Upper lobe of right lung (tissue), 1 donor: ENCODE measurements at regions not wholly inside any gene's neighbourhood (a gene's known extent, or its start where the extent isn't known, plus 50 kb on each side); places are given as distances from the start of the nearest gene placed in this dataset.

Source experiments
- ATAC-seq: fragments of 200-7000 bp; cut with Tn5 transposase; one replicate; pipeline ENCODE4 v1.9.1; 2020; ENCODE audit warnings: mild to moderate bottlenecking, moderate library complexity
- DNase-seq: peaks from one replicate; pipeline ENCODE4 v3.0.0-alpha.2; 2020
- H3K27ac ChIP-seq: fragments of 200-600 bp; one replicate; pipeline ENCODE4 v1.8.0; 2022
- H3K27me3 ChIP-seq: fragments of 200-600 bp; one replicate; pipeline ENCODE4 v1.8.0; 2022; ENCODE audit warnings: mild to moderate bottlenecking
- H3K36me3 ChIP-seq: fragments of 200-600 bp; one replicate; pipeline ENCODE4 v1.8.0; 2022
- H3K4me1 ChIP-seq: fragments of 200-600 bp; one replicate; pipeline ENCODE4 v1.8.0; 2022
- H3K4me3 ChIP-seq: fragments of 200-600 bp; one replicate; pipeline ENCODE4 v1.8.0; 2022; ENCODE audit warnings: mild to moderate bottlenecking
- H3K9me3 ChIP-seq: fragments of 200-600 bp; one replicate; pipeline ENCODE4 v1.8.0; 2022
- CTCF ChIP-seq: fragments of 200-600 bp; IDR thresholded peaks from one replicate; pipeline ENCODE4 v1.8.0; 2022; ENCODE audit warnings: antibody characterized with exemption
- intact Hi-C: fragments of 100-400 bp; cut with DNase I; formaldehyde crosslinking; loops from one replicate; pipeline ENCODE4 v1.11.0; 2022
- donor health status: DM: no; HTN: yes; CAD: no; lungs with severe emphysema.

DNA sequence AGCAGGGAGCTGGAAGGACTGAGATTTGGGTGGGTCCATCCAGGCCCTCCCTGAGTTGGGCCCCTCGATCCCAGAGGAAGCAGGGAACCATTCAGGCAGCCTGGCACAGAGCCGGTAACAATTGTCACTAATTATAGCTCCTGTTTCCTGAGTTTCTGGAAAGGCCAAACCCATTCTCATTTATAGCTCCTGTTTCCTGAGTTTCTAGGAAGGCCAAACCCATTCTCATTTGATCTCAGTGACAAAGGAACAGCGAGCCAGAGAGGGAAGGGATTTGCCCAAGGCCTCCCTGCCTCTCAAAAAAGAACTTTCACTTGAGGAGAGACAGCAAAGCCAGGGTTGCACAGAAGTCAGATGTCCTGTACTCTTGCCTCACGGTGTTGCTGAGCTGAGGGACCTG, 521.9 kb downstream of the TYW1 start:
- TF ChIP-seq CTCF, result no peak
- Histone ChIP-seq H3K4me1 (no peaks in the 10 kb centered on the region), H3K4me3 (no peak overlapping the region), H3K36me3 (no peaks in the 10 kb centered on the region), H3K27ac (no peak overlapping the region), H3K9me3 (no peaks in the 10 kb centered on the region), H3K27me3 (no peaks in the 10 kb centered on the region)
- intact Hi-C loops, result no loop called here
- ATAC-seq (peak; percentile 47), DNase-seq (no peak)

- no peak for TF ChIP-seq CTCF
- Histone ChIP-seq H3K27me3 (no peaks in the 10 kb centered on the region), H3K27ac (no peak overlapping the region), H3K9me3 (no peaks in the 10 kb centered on the region), H3K36me3 (no peaks in the 10 kb centered on the region), H3K4me3 (no peak overlapping the region), H3K4me1 (no peaks in the 10 kb centered on the region)
- intact Hi-C loops, result no loop called here
- ATAC-seq (no peak), DNase-seq (no peak)
Observed at GRCh38 chr7:67519171-67519570, 522.5 kb downstream of the TYW1 start.

DNA sequence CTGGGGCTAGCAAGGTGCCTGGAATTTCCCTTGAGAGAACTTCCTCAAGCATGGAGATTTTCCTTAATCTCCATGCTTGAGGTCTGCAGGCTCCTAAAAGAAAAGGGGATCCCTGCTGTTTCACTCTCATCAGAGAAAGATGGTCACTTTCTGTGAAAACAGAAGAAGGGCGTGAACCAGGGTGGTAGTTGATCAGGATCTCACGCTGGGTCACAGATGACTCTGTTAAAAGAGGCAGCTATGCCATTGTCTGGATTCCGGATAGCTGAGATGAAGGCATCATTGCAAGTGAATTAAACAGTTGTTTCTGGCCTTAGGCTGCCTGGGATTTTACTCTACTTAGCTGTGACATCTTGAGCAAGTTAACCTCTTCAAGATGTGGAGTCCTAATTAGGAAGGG, 525.9 kb downstream of the TYW1 start:
- ATAC-seq (no peak), DNase-seq (no peak)
- intact Hi-C loops, result no loop called here
- Histone ChIP-seq H3K27me3 (no peaks in the 10 kb centered on the region), H3K4me1 (no peaks in the 10 kb centered on the region), H3K9me3 (no peaks in the 10 kb centered on the region), H3K4me3 (no peak overlapping the region), H3K36me3 (no peaks in the 10 kb centered on the region), H3K27ac (no peak overlapping the region)
- no peak for TF ChIP-seq CTCF

DNA sequence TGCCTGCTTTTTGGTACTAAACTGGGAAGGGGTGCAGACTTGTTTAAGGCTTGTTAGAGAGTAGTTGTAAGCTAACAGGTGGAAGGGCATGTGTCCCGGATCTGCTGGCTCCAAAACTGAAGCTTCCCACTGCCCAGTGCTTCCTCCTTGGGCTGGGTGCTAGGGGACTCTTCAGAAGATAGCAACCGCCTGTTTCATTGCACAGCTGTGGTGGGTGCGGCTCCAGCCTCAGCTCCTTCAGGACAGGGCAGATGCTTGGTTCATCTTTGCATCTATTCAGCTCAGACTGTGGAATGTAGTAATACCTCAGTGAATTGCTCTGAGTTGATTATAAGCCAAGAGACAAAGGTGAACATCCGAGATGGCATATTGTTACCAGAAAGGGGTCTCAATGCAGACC, 527.1 kb downstream of the TYW1 start:
- intact Hi-C loops, result no loop called here
- ATAC-seq (no peak), DNase-seq (no peak)
- H3K36me3 ChIP-seq, result no peaks in the 10 kb centered on the region
- no peaks in the 10 kb centered on the region for H3K9me3 ChIP-seq
- no peak for TF ChIP-seq CTCF
- no peak overlapping the region for H3K4me3 ChIP-seq
- H3K4me1 ChIP-seq, result no peaks in the 10 kb centered on the region
- no peaks in the 10 kb centered on the region for H3K27me3 ChIP-seq
- H3K27ac ChIP-seq, result no peak overlapping the region

DNA sequence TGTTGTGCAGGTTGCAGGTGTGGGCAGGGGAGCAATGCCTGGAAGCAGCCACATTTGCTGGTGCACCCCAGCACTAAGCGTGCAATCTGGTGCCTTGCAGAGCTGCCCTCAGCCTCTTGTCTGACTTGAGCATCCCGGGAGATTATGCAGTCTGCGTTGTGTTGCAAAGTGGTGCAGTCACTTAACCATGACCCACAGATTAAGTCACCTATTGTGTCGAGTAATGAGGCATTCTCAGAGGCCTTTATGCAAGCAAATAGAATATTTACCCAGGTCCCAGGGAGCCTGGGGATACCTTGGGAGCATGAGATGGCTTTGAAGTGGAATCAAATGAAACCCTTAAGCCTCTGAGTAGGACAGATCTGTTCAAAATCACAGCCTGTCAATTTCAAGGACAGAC, 529.0 kb downstream of the TYW1 start:
- Histone ChIP-seq H3K36me3 (no peaks in the 10 kb centered on the region), H3K9me3 (no peaks in the 10 kb centered on the region), H3K4me1 (no peaks in the 10 kb centered on the region), H3K4me3 (no peak overlapping the region), H3K27ac (no peak overlapping the region), H3K27me3 (no peaks in the 10 kb centered on the region)
- intact Hi-C loops, result no loop called here
- TF ChIP-seq CTCF, result no peak
- ATAC-seq, result no peak
- DNase-seq, result no peak

DNA sequence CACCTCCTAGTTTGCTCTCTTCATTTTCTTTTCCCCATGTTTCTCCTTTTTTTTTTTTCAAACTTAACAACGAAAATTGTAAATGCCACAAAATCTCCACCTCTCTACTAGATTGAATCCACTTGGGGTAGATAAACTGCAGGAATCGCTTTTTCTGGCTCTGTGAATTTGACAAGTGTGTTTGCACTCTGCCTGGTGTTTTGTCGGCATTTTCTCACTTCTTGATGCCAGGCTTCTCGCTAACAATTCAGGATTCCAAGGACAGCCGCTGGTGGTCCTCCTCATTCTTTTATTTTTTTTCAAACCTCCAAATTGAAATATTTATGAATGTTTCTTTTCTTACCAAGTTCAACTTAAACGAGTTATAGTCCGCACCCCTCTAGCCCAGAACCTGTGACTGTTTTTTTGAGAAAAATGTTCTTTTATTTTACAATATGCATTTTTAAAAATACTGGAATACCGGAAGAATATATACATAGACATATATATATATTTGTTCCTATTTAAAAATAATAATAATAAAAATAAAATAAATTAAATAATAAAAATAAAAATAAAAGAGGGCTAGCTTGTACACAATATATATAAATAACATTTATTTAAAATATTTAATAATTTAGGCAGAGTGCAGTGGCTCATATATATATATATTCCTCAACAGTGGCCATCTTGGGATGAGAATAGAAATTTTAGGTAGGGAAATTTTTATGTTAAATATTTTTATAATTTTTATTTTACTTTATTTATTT, 538.8 kb downstream of the TYW1 start:
- TF ChIP-seq CTCF, result no peak
- no peak overlapping the region for H3K4me3 ChIP-seq
- intact Hi-C loops, result no loop called here
- H3K9me3 ChIP-seq, result peaks cover 4% of the 10 kb centered on the region
- ATAC-seq, result no peak
- H3K27ac ChIP-seq, result no peak overlapping the region
- no peak for DNase-seq
- no peaks in the 10 kb centered on the region for H3K4me1 ChIP-seq
- no peaks in the 10 kb centered on the region for H3K27me3 ChIP-seq
- no peaks in the 10 kb centered on the region for H3K36me3 ChIP-seq
